SK-N-SH treated with all-trans-retinoic acid at 6 μM for 48 hours (cell line): ENCODE measurements at regions not wholly inside any gene's neighbourhood (a gene's known extent, or its start where the extent isn't known, plus 50 kb on each side); places are given as distances from the start of the nearest gene placed in this dataset.

ENCODE experiments used
- ATAC-seq: fragments of 200-7000 bp; cut with Tn5 transposase; 3 replicates; pipeline ENCODE4 v1.9.1; 2020; ENCODE audit warnings: mild to moderate bottlenecking, moderate library complexity
- ARNTL ChIP-seq: fragments of 450-650 bp; formaldehyde crosslinking; IDR thresholded peaks from 2 replicates; pipeline ENCODE4 v1.5.0; 2020; ENCODE audit warnings: low read depth, mild to moderate bottlenecking, moderate library complexity, borderline replicate concordance
- BACH2 ChIP-seq: fragments of 250-450 bp; sonication (Bioruptor Pico); IDR thresholded peaks from 2 replicates; pipeline ENCODE4 v1.9.0; 2021; ENCODE audit warnings: mild to moderate bottlenecking, borderline replicate concordance
- CSRNP3 ChIP-seq: fragments of 250-450 bp; sonication (Bioruptor Pico); IDR thresholded peaks from 2 replicates; pipeline ENCODE4 v1.5.1; 2021; ENCODE audit warnings: mild to moderate bottlenecking, moderate library complexity
- ESRRG ChIP-seq: fragments of 250-450 bp; sonication (Bioruptor Pico); IDR thresholded peaks from 2 replicates; pipeline ENCODE4 v1.6.1; 2021; ENCODE audit warnings: mild to moderate bottlenecking
- GLIS3 ChIP-seq: fragments of 250-450 bp; sonication (Bioruptor Pico); IDR thresholded peaks from 2 replicates; pipeline ENCODE4 v1.5.0; 2020; ENCODE audit warnings: mild to moderate bottlenecking, moderate library complexity
- ISL1 ChIP-seq: fragments of 250-450 bp; sonication (Bioruptor Pico); IDR thresholded peaks from 2 replicates; pipeline ENCODE4 v2.1.2; 2022; ENCODE audit warnings: mild to moderate bottlenecking, moderate library complexity
- OSR1 ChIP-seq: fragments of 250-450 bp; sonication (Bioruptor Pico); IDR thresholded peaks from 2 replicates; pipeline ENCODE4 v1.8.0; 2022; ENCODE audit warnings: moderate library complexity, mild to moderate bottlenecking, inconsistent platforms
- POU6F1 ChIP-seq: fragments of 250-450 bp; sonication (Bioruptor Pico); IDR thresholded peaks from 2 replicates; pipeline ENCODE4 v1.8.0; 2021; ENCODE audit warnings: low read depth, mild to moderate bottlenecking, moderate library complexity, borderline replicate concordance
- PPARA ChIP-seq: fragments of 250-450 bp; sonication (Bioruptor Pico); IDR thresholded peaks from 2 replicates; pipeline ENCODE4 v1.5.0; 2020; ENCODE audit warnings: mild to moderate bottlenecking, borderline replicate concordance
- RARB ChIP-seq: fragments of 250-450 bp; sonication (Bioruptor Pico); IDR thresholded peaks from 2 replicates; pipeline ENCODE4 v1.8.0; 2021; ENCODE audit warnings: mild to moderate bottlenecking, moderate library complexity
- SNAI2 ChIP-seq: fragments of 250-450 bp; sonication (Bioruptor Pico); IDR thresholded peaks from 2 replicates; pipeline ENCODE4 v1.5.0; 2020; ENCODE audit warnings: mild to moderate bottlenecking, moderate library complexity
- TCF4 ChIP-seq: fragments of 250-450 bp; sonication (Bioruptor Pico); IDR thresholded peaks from 2 replicates; pipeline ENCODE4 v1.8.0; 2021; ENCODE audit warnings: mild to moderate bottlenecking, moderate library complexity, borderline replicate concordance
- TOX ChIP-seq: fragments of 250-450 bp; sonication (Bioruptor Pico); IDR thresholded peaks from 2 replicates; pipeline ENCODE4 v1.8.0; 2021; ENCODE audit warnings: mild to moderate bottlenecking, moderate library complexity, borderline replicate concordance
- TSHZ2 ChIP-seq: fragments of 250-450 bp; sonication (Bioruptor Pico); IDR thresholded peaks from 2 replicates; pipeline ENCODE4 v1.5.0; 2020; ENCODE audit warnings: mild to moderate bottlenecking, moderate library complexity
- ZC3H10 ChIP-seq: fragments of 250-450 bp; sonication (Bioruptor Pico); IDR thresholded peaks from 2 replicates; pipeline ENCODE4 v1.5.1; 2021; ENCODE audit warnings: mild to moderate bottlenecking, moderate library complexity
- ZFP3 ChIP-seq: fragments of 250-450 bp; sonication (Bioruptor Pico); IDR thresholded peaks from 2 replicates; pipeline ENCODE4 v1.5.0; 2020; ENCODE audit warnings: mild to moderate bottlenecking, moderate library complexity
- ZFP30 ChIP-seq: fragments of 450-650 bp; formaldehyde crosslinking; IDR thresholded peaks from 2 replicates; pipeline ENCODE4 v1.5.0; 2022; ENCODE audit warnings: mild to moderate bottlenecking, moderate library complexity
- ZNF565 ChIP-seq: fragments of 450-650 bp; formaldehyde crosslinking; conservative IDR thresholded peaks from 2 replicates; pipeline ENCODE4 v1.5.0; 2020; ENCODE audit warnings: low read depth, mild to moderate bottlenecking, moderate library complexity
- ZNF70 ChIP-seq: fragments of 450-650 bp; formaldehyde crosslinking; IDR thresholded peaks from 2 replicates; pipeline ENCODE4 v1.5.0; 2020; ENCODE audit warnings: mild to moderate bottlenecking, moderate library complexity
- ZNF8 ChIP-seq: fragments of 450-650 bp; formaldehyde crosslinking; IDR thresholded peaks from 2 replicates; pipeline ENCODE4 v1.5.0; 2020; ENCODE audit warnings: mild to moderate bottlenecking, moderate library complexity
- TF ChIP-seq, protein P1 (sequence below): fragments of 250-450 bp; sonication (Bioruptor Pico); IDR thresholded peaks from 2 replicates; pipeline ENCODE4 v1.8.0; 2020; ENCODE audit warnings: mild to moderate bottlenecking, moderate library complexity, borderline replicate concordance
- TF ChIP-seq, protein P2 (sequence below): fragments of 250-450 bp; sonication (Bioruptor Pico); IDR thresholded peaks from 2 replicates; pipeline ENCODE4 v1.5.1; 2020; ENCODE audit warnings: low read depth, mild to moderate bottlenecking, moderate library complexity

DNA sequence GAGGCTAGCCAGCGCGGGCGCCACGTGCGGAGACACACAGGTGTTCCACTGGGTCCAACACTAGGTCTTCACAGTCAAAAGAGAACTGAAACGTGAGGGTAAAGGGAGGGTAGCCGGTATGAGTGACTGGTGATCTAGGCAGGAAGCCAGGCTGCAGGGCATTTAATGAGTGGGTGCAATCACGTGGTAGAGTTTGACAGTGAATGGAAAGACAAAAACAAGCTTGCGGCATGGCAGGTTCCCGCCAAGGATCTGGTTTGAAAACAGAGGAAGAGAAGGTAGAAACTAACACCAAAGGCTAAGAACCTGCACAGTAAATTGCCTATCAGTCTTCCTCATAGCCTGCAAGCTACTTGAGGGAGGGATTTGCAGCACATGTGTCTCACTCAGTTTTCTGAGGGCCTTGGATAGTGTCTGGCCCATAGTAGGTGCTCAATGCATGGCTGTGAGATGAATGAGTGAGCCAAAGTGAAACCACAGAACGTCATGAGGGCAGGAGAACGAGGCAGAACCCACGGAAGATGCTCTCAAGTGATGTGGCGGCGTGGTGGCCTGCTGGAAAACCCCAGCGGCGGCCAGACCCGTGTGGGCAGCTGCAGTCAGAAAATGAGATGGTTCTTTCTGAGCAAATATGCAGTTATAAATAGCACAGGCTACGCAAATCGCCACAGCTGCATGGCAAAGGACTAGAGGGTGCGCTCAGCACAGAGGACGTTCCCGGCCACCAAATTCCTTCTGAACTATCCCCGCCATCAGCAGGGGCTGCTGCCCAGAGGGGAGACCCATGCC, 183.6 kb upstream of the NFE2L3 start:
- no peak for TF ChIP-seq ZFP30 (CRISPR knock-in tag)
- no peak for TF ChIP-seq TCF4 (CRISPR knock-in tag)
- TF ChIP-seq ZNF70 (CRISPR knock-in tag), result no peak
- TF ChIP-seq ZC3H10 (CRISPR knock-in tag), result no peak
- no peak for TF ChIP-seq ZFP3 (CRISPR knock-in tag)
- TF ChIP-seq GLIS3 (CRISPR knock-in tag), result no peak
- TF ChIP-seq, all 23 proteins: peak for 0

DNA sequence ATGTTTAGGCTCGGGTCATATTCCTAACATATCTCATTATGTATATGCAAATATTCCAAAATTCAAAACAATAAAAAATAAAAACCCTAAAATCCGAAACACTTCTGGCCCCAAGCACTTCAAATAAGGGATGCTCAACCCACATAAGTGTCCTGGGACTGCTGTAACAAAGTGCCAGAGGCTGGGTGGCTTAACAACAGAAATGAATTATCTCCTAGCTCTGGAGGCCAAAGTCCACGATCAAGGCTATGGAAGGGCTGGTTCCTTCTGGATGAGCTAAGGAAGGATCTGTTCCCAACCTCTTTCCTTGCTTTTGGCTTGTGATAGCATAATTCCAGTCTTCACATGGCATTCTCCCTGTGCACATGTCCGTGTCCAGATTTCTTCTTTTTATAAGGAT, 181.6 kb upstream of the NFE2L3 start:
- no peak for ATAC-seq
- TF ChIP-seq ZNF565 (CRISPR knock-in tag) (no peak), ESRRG (CRISPR knock-in tag) (no peak), ISL1 (no peak), RARB (CRISPR knock-in tag) (no peak), TSHZ2 (CRISPR knock-in tag) (no peak), CSRNP3 (CRISPR knock-in tag) (no peak), SNAI2 (no peak), GLIS3 (CRISPR knock-in tag) (no peak)
- TF ChIP-seq, protein P1, sequence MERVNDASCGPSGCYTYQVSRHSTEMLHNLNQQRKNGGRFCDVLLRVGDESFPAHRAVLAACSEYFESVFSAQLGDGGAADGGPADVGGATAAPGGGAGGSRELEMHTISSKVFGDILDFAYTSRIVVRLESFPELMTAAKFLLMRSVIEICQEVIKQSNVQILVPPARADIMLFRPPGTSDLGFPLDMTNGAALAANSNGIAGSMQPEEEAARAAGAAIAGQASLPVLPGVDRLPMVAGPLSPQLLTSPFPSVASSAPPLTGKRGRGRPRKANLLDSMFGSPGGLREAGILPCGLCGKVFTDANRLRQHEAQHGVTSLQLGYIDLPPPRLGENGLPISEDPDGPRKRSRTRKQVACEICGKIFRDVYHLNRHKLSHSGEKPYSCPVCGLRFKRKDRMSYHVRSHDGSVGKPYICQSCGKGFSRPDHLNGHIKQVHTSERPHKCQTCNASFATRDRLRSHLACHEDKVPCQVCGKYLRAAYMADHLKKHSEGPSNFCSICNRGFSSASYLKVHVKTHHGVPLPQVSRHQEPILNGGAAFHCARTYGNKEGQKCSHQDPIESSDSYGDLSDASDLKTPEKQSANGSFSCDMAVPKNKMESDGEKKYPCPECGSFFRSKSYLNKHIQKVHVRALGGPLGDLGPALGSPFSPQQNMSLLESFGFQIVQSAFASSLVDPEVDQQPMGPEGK (CRISPR knock-in tag), result no peak
- TF ChIP-seq, all 23 proteins: peak for 0

More for the DNA sequence above, 183.6 kb upstream of the NFE2L3 start:
- ATAC-seq, result no peak

- no peak for ATAC-seq
Observed at GRCh38 chr7:25970911-25971310, 181.1 kb upstream of the NFE2L3 start.

More at GRCh38 chr7:25970911-25971310, 181.1 kb upstream of the NFE2L3 start:
- TF ChIP-seq ISL1, result no peak
- TF ChIP-seq OSR1 (CRISPR knock-in tag), result no peak
- TF ChIP-seq ZNF70 (CRISPR knock-in tag), result no peak
- TF ChIP-seq, protein P2, sequence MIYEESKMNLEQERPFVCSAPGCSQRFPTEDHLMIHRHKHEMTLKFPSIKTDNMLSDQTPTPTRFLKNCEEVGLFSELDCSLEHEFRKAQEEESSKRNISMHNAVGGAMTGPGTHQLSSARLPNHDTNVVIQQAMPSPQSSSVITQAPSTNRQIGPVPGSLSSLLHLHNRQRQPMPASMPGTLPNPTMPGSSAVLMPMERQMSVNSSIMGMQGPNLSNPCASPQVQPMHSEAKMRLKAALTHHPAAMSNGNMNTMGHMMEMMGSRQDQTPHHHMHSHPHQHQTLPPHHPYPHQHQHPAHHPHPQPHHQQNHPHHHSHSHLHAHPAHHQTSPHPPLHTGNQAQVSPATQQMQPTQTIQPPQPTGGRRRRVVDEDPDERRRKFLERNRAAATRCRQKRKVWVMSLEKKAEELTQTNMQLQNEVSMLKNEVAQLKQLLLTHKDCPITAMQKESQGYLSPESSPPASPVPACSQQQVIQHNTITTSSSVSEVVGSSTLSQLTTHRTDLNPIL (CRISPR knock-in tag), result no peak
- TF ChIP-seq ZFP3 (CRISPR knock-in tag), result no peak
- TF ChIP-seq ZNF8 (CRISPR knock-in tag), result no peak
- TF ChIP-seq, protein P1 (CRISPR knock-in tag), result no peak
- TF ChIP-seq ESRRG (CRISPR knock-in tag), result no peak
- no peak for TF ChIP-seq POU6F1 (CRISPR knock-in tag)
- TF ChIP-seq PPARA (CRISPR knock-in tag), result no peak
- TF ChIP-seq ARNTL (CRISPR knock-in tag), result no peak
- no peak for TF ChIP-seq BACH2 (CRISPR knock-in tag)
- TF ChIP-seq TOX (CRISPR knock-in tag), result no peak
- TF ChIP-seq ZFP30 (CRISPR knock-in tag), result no peak
- TF ChIP-seq RARB (CRISPR knock-in tag), result no peak
